IMR-90 (cell line): ENCODE measurements at regions not wholly inside any gene's neighbourhood (a gene's known extent, or its start where the extent isn't known, plus 50 kb on each side); places are given as distances from the start of the nearest gene placed in this dataset.

Experiments
- ATAC-seq: fragments of 200-7000 bp; cut with Tn5 transposase; 2 replicates; pipeline ENCODE4 v1.9.1; 2020; ENCODE audit warnings: low read depth, mild to moderate bottlenecking, moderate library complexity
- BruUV-seq: library from RNA; stranded (reverse); fragments of 400-500 nt; replicated peaks from 2 replicates; lab custom pipeline; 2021; lab: Mats Ljungman, UMichigan
- CTCF ChIA-PET: fragments of 300-600 bp; formaldehyde crosslinking; extraction: SDS; loops from one replicate; lab custom pipeline; 2021; ENCODE audit warnings: antibody characterized with exemption; lab: Yijun Ruan, JAX
- POLR2A ChIA-PET: fragments of 300-600 bp; sonication (Branson Sonifier 250); formaldehyde crosslinking; loops from one replicate; lab custom pipeline; 2022; ENCODE audit warnings: antibody characterized with exemption; ENCODE audit not compliant: unreplicated experiment; lab: Charles Lee
- DNase-seq: peaks from one replicate; pipeline ENCODE4 v3.0.0; 2013
- H2AFZ ChIP-seq: replicated peaks from 2 replicates; pipeline ENCODE3; 2013; ENCODE audit warnings: low read length, mild to moderate bottlenecking; ENCODE audit not compliant: poor library complexity
- H2AK5ac ChIP-seq: 2 replicates; pipeline ENCODE4 v1.6.1; 2013; ENCODE audit warnings: low read depth, low read length, inconsistent platforms
- H2AK9ac ChIP-seq: replicated peaks from 2 replicates; pipeline ENCODE3; 2013; ENCODE audit warnings: mild to moderate bottlenecking, low read depth, low read length, moderate library complexity; ENCODE audit not compliant: poor library complexity
- H2BK120ac ChIP-seq: 2 replicates; pipeline ENCODE4 v1.6.1; 2013; ENCODE audit warnings: low read depth, low read length, inconsistent platforms
- H2BK15ac ChIP-seq: 3 replicates; pipeline ENCODE4 v1.6.1; 2013; ENCODE audit warnings: low read depth, low read length, inconsistent platforms
- H2BK20ac ChIP-seq: 2 replicates; pipeline ENCODE4 v1.6.1; 2013; ENCODE audit warnings: low read depth, mild to moderate bottlenecking, inconsistent platforms, low read length, moderate library complexity
- H2BK5ac ChIP-seq: 2 replicates; pipeline ENCODE4 v1.6.1; 2013; ENCODE audit warnings: mild to moderate bottlenecking, low read depth, low read length, inconsistent platforms; ENCODE audit not compliant: poor library complexity, severe bottlenecking
- H3K14ac ChIP-seq: replicated peaks from 2 replicates; pipeline ENCODE4 v1.6.1; 2013; ENCODE audit warnings: low read depth, low read length, inconsistent platforms
- H3K18ac ChIP-seq: 2 replicates; pipeline ENCODE4 v1.6.1; 2013; ENCODE audit warnings: low read depth, low read length, control low read depth
- H3K23ac ChIP-seq: 2 replicates; pipeline ENCODE4 v1.6.1; 2013; ENCODE audit warnings: low read depth, low read length, inconsistent platforms
- H3K27ac ChIP-seq: 2 replicates; pipeline ENCODE4 v1.5.1; 2013; ENCODE audit warnings: mild to moderate bottlenecking, control low read depth, low read length; ENCODE audit not compliant: insufficient read depth
- H3K27me3 ChIP-seq: 2 replicates; pipeline ENCODE4 v1.6.1; 2013; ENCODE audit warnings: low read length; ENCODE audit not compliant: control insufficient read depth, insufficient read depth
- H3K36me3 ChIP-seq: 2 replicates; pipeline ENCODE4 v1.6.1; 2013; ENCODE audit warnings: low read length, mixed read lengths; ENCODE audit not compliant: control insufficient read depth, insufficient read depth
- H3K4ac ChIP-seq: 2 replicates; pipeline ENCODE4 v1.6.1; 2013; ENCODE audit warnings: low read depth, low read length, inconsistent platforms
- H3K4me1 ChIP-seq: 2 replicates; pipeline ENCODE4 v1.6.1; 2013; ENCODE audit warnings: low read length, mixed read lengths; ENCODE audit not compliant: control insufficient read depth, insufficient read depth
- H3K4me2 ChIP-seq: 2 replicates; pipeline ENCODE4 v1.6.1; 2013; ENCODE audit warnings: low read depth, mild to moderate bottlenecking, control low read depth, low read length, moderate library complexity
- H3K4me3 ChIP-seq: 2 replicates; pipeline ENCODE4 v1.5.1; 2013; ENCODE audit warnings: low read depth, mild to moderate bottlenecking, control low read depth, low read length, moderate library complexity; ENCODE audit not compliant: insufficient read depth
- H3K56ac ChIP-seq: 2 replicates; pipeline ENCODE4 v1.6.1; 2013; ENCODE audit warnings: low read length, inconsistent platforms; ENCODE audit not compliant: insufficient read depth; ENCODE audit errors: extremely low read depth
- H3K79me1 ChIP-seq, 2 experiments: 2 replicates each; pipeline ENCODE4 v1.6.1; 2013; ENCODE audit warnings: low read length in 2 of 2, inconsistent platforms in 1 of 2, low read depth in 1 of 2
- H3K9ac ChIP-seq: 2 replicates; pipeline ENCODE4 v1.6.1; 2013; ENCODE audit warnings: low read depth, low read length, control low read depth
- H3K9me1 ChIP-seq: 2 replicates; pipeline ENCODE4 v1.6.1; 2013; ENCODE audit warnings: low read length, inconsistent platforms; ENCODE audit not compliant: insufficient read depth
- H3K9me3 ChIP-seq: 2 replicates; pipeline ENCODE4 v1.6.1; 2013; ENCODE audit warnings: low read length; ENCODE audit not compliant: control insufficient read depth, insufficient read depth
- H4K20me1 ChIP-seq: 2 replicates; pipeline ENCODE4 v1.6.1; 2013; ENCODE audit warnings: low read length, inconsistent platforms; ENCODE audit not compliant: insufficient read depth
- H4K5ac ChIP-seq: 2 replicates; pipeline ENCODE4 v1.6.1; 2013; ENCODE audit warnings: mild to moderate bottlenecking, low read depth, low read length, control low read depth
- H4K8ac ChIP-seq, 2 experiments: 2 replicates each; pipeline ENCODE4 v1.6.1; 2013; ENCODE audit warnings: low read depth in 2 of 2, low read length in 2 of 2, control low read depth in 1 of 2, inconsistent platforms in 1 of 2
- H4K91ac ChIP-seq: 2 replicates; pipeline ENCODE4 v1.6.1; 2013; ENCODE audit warnings: low read depth, low read length, inconsistent platforms; ENCODE audit not compliant: insufficient read depth
- BHLHE40 ChIP-seq: fragments of 150-350 bp; IDR thresholded peaks from 2 replicates; pipeline ENCODE4 v1.6.1; 2016; ENCODE audit warnings: mild to moderate bottlenecking, low read depth, low read length
- CEBPB ChIP-seq: IDR thresholded peaks from 2 replicates; pipeline ENCODE4 v1.6.1; 2012; ENCODE audit warnings: low read depth, low read length, improper control_type of control experiment
- CTCF ChIP-seq: conservative IDR thresholded peaks from 2 replicates; pipeline ENCODE4 v1.5.1; 2012; ENCODE audit warnings: mild to moderate bottlenecking, low read depth, low read length, improper control_type of control experiment
- ELK1 ChIP-seq: fragments of 150-350 bp; IDR thresholded peaks from 2 replicates; pipeline ENCODE4 v1.6.1; 2016; ENCODE audit warnings: low read depth, mild to moderate bottlenecking, low read length, moderate library complexity, borderline replicate concordance
- FOS ChIP-seq: fragments of 150-350 bp; IDR thresholded peaks from 2 replicates; pipeline ENCODE4 v1.6.1; 2016; ENCODE audit warnings: low read depth, low read length
- MAFK ChIP-seq: IDR thresholded peaks from 2 replicates; pipeline ENCODE4 v1.6.1; 2012; ENCODE audit warnings: low read depth, low read length, improper control_type of control experiment
- MAZ ChIP-seq: IDR thresholded peaks from 2 replicates; pipeline ENCODE4 v1.6.1; 2012; ENCODE audit warnings: low read depth, mild to moderate bottlenecking, low read length, improper control_type of control experiment, moderate library complexity, borderline replicate concordance
- MXI1 ChIP-seq: IDR thresholded peaks from 2 replicates; pipeline ENCODE4 v1.6.1; 2012; ENCODE audit warnings: low read depth, mild to moderate bottlenecking, low read length, moderate library complexity, borderline replicate concordance
- NFE2L2 ChIP-seq: fragments of 150-350 bp; IDR thresholded peaks from 2 replicates; pipeline ENCODE4 v1.6.1; 2016; ENCODE audit warnings: low read depth, mild to moderate bottlenecking, low read length
- POLR2A ChIP-seq: IDR thresholded peaks from 2 replicates; pipeline ENCODE4 v1.6.1; 2012; ENCODE audit warnings: mild to moderate bottlenecking, low read depth, low read length
- RAD21 ChIP-seq: IDR thresholded peaks from 2 replicates; pipeline ENCODE4 v1.6.1; 2012; ENCODE audit warnings: low read length, improper control_type of control experiment
- RFX5 ChIP-seq: IDR thresholded peaks from 2 replicates; pipeline ENCODE4 v1.8.0; 2012; ENCODE audit warnings: low read depth, mild to moderate bottlenecking, low read length, moderate library complexity
- SMC3 ChIP-seq: fragments of 150-350 bp; IDR thresholded peaks from 2 replicates; pipeline ENCODE4 v1.6.1; 2016; ENCODE audit warnings: low read depth, mild to moderate bottlenecking, antibody characterized with exemption, low read length, moderate library complexity
- USF2 ChIP-seq: fragments of 150-350 bp; IDR thresholded peaks from 2 replicates; pipeline ENCODE4 v1.6.1; 2017; ENCODE audit warnings: mild to moderate bottlenecking, antibody characterized with exemption, low read length, low read depth
- WGBS, 2 experiments: methylation state at CpG; one replicate each; pipeline versions ENCODE4 v1.1.5 to v1.1.7; 2013; ENCODE audit warnings: missing lambda C conversion rate in 2 of 2; ENCODE audit not compliant: insufficient read length in 1 of 2; ENCODE audit errors: extremely low coverage in 2 of 2; 5-methylcytosine and 5-hydroxymethylcytosine counted together
- dilution Hi-C: fragments of 300-500 bp; cut with HindIII; formaldehyde crosslinking; loops from one replicate; pipeline ENCODE4 v1.14.3; 2018; ENCODE audit warnings: low sequenced_read_pairs; ENCODE audit not compliant: unreplicated experiment
- in situ Hi-C: fragments of 300-500 bp; cut with MboI; formaldehyde crosslinking; loops from 3 replicates; pipeline ENCODE4 v1.14.3; 2019; ENCODE audit warnings: low sequenced_read_pairs, inconsistent platforms, mixed read lengths
- intact Hi-C: fragments of 100-400 bp; cut with micrococcal nuclease; formaldehyde crosslinking; loops from 2 replicates; pipeline ENCODE4 v1.10.0; 2022

- H4K20me1 ChIP-seq, result no peaks in the 10 kb centered on the region
- no peak overlapping the region; the same call in 1 of the 2 replicates for H3K4ac ChIP-seq
- H3K4me1 ChIP-seq, result peaks cover 17% of the 10 kb centered on the region
- WGBS, 2 experiments, result 80% methylated on average over 1 of the region's 7 CpGs; no CpG with 5 or more reads in 1 of the 2 experiments
- no peak overlapping the region for H3K23ac ChIP-seq
- DNase-seq (no peak), ATAC-seq (no peak)
- H3K18ac ChIP-seq, result no peak overlapping the region
- H4K8ac ChIP-seq, result no peak overlapping the region
- no peaks in the 10 kb centered on the region for H3K36me3 ChIP-seq
- no peaks in the 10 kb centered on the region for H3K79me1 ChIP-seq
- no peak overlapping the region for H3K9ac ChIP-seq
- POLR2A ChIA-PET, result no interaction called here
- CTCF ChIA-PET, result interaction anchor here (0.5 to 1.1 kb wide), 3 partner anchors 10 to 22 kb away, joined by 3 to 4 read pairs (median 3); no protein-coding TSS in a partner anchor
- H2AK9ac ChIP-seq, result no peak overlapping the region
- H2BK5ac ChIP-seq, result no peak overlapping the region
- H3K27me3 ChIP-seq, result peaks cover 21% of the 10 kb centered on the region
- H4K91ac ChIP-seq, result no peak overlapping the region
- H3K27ac ChIP-seq, result no peak overlapping the region
- no peak overlapping the region for H3K4me3 ChIP-seq
- in situ Hi-C loops (no loop called here), dilution Hi-C loops (no loop called here), intact Hi-C loops (no loop called here)
- H3K4me2 ChIP-seq, result no peak overlapping the region
- no peak overlapping the region for H2AFZ ChIP-seq
- BruUV-seq, result no TSS peak
- H2BK20ac ChIP-seq, result no peak overlapping the region
- no peak overlapping the region for H4K5ac ChIP-seq
- H3K14ac ChIP-seq, result no peak overlapping the region
- H2AK5ac ChIP-seq, result 0 out of 2 replicates have a peak overlapping the region, but pooled peaks have one; percentile 14
- no peaks in the 10 kb centered on the region for H3K9me3 ChIP-seq
- H3K9me1 ChIP-seq, result peaks cover 11% of the 10 kb centered on the region; the same call in 1 of the 2 replicates
- H2BK120ac ChIP-seq, result no peak overlapping the region; the same call in 1 of the 2 replicates
- no peak overlapping the region for H3K56ac ChIP-seq
- no peak overlapping the region for H2BK15ac ChIP-seq
- TF ChIP-seq RAD21, result no peak
- TF ChIP-seq MXI1, result no peak
- no peak for TF ChIP-seq CEBPB
- TF ChIP-seq POLR2A, result no peak
- TF ChIP-seq CTCF, result no peak
- TF ChIP-seq MAFK, result no peak
- TF ChIP-seq FOS, result no peak
- no peak for TF ChIP-seq ELK1
- TF ChIP-seq SMC3, result no peak
- TF ChIP-seq BHLHE40, result no peak
- TF ChIP-seq RFX5, result no peak
- TF ChIP-seq MAZ, result no peak
- no peak for TF ChIP-seq NFE2L2
- TF ChIP-seq USF2, result no peak
Measured at GRCh38 chr6:43937236-43938177, 167.5 kb downstream of the VEGFA start.
